Upper lobe of left lung (tissue), 4 donors: ENCODE measurements at regions not wholly inside any gene's neighbourhood (a gene's known extent, or its start where the extent isn't known, plus 50 kb on each side); places are given as distances from the start of the nearest gene placed in this dataset.

ENCODE experiments used
- CTCF ChIP-seq, 6 experiments: fragments of 450-650 bp in 4 of 6; fragments of 200-600 bp in 2 of 6; sonication (generic) in 2 of 6; IDR thresholded peaks; one replicate each; pipeline ENCODE4 v1.5.1; 2016 to 2019; ENCODE audit warnings: antibody characterized with exemption in 6 of 6
- POLR2A ChIP-seq, 4 donors: fragments of 450-650 bp; IDR thresholded peaks; one replicate each; pipeline ENCODE4 v1.5.1; 2016 to 2017; ENCODE audit warnings: antibody characterized with exemption in 4 of 4, mild to moderate bottlenecking in 2 of 4

GRCh38 chr7:46301677-46302076 is 380.6 kb upstream of the IGFBP3 start:
- TF ChIP-seq CTCF (IDR thresholded peaks at IDR 0.05), result no peak
- TF ChIP-seq POLR2A (IDR thresholded peaks at IDR 0.05), result no peak
